ENCODE measurements at regions not wholly inside any gene's neighbourhood (a gene's known extent, or its start where the extent isn't known, plus 50 kb on each side); places are given as distances from the start of the nearest gene placed in this dataset.
"Not testable (repeated sequence)": the region's sequence is repeated elsewhere in the genome, so short reads cannot be mapped to it uniquely, and the experiment has no call there.

DNA sequence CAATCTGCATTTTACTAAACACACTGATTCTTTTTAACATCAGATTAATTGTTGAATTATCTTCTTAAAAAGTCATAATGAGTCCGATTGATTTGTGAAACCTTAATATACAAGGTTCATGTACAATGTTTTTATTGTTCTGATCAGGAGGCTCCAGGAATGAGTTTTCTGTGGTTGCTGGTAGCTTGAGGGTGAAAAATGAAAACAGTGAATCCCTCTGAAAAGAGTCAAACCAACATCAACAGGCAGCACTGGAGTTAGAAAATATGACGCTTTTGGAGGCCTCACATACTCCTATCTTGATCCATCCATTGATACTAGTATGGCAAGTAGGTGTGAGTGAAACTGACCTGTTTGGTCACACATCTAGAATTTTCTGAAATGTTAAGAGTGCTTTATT lies 216.3 kb upstream of the ETAA1 start:
- no peak for DNase-seq

DNA sequence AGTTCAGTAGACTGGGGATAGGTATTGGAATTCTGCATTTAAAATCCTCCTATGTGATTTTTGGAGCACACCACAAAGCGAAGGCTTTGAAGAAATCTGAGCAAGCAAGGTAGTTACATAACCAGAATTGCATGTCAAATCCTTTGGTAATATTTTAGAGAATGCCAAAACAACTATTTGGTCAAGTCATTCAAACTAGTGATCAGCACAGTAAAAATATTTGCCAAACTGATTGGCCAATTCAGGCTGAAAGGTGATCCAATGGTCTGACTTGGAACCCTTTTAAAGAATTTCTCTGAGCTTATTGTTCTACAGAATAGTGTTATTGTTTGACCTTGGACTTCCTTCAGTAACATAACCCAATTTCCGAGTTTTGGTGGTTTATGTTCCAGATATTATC lies 214.2 kb upstream of the ETAA1 start:
- no peak for DNase-seq

DNA sequence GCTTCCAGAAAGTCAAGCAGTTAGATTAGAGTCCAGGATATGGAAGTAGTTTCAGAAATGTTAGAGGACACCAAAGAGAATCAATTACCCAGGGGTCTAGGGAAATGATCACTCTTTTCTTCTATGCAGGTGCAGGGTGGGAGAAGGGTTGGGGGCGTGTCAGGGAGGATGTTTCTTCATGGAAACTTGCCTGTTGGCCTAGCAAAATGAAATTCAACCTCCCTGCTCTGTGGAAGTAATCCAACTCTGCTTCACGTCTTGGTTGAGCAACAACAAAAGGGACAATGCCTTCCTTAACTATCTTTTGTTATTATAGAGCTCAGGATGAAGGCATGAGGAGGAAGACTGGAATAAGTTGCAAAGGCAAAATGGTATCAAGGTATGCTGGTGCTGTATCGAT lies 210.8 kb upstream of the ETAA1 start:
- no peak for DNase-seq

DNA sequence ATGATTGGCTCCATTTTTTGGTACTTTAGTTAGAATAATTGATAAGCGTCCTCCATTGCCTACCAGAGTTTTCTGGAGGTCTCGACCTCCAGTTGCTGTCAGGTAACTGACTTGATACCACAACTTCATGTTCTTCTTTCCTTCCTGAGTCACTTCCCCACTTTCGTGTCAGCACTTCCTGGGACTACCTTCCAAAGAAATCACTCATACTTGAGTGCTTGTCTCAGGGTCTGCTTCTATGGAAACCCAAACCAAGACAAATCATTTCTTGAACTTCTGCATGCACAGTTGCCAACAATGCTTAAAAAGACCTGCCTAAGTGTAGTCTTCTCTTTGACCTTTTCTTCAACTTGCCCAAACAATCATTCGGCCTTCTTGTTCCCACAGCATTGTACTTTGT lies 210.3 kb upstream of the ETAA1 start:
- no peak for DNase-seq

DNA sequence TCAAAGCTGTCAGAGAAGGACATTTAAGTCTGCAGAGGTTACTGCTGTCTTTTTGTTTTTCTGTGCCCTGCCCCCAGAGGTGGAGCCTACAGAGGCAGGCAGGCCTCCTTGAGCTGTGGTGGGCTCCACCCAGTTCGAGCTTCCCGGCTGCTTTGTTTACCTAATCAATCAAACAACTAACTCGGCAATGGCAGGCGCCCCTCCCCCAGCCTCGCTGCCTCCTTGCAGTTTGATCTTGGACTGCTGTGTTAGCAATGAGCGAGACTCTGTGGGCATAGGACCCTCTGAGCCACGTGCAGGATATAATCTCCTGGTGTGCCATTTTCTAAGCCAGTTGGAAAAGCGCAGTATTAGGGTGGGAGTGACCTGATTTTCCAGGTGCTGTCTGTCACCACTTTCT lies 201.8 kb upstream of the ETAA1 start:
- not testable (repeated sequence) for DNase-seq

DNA sequence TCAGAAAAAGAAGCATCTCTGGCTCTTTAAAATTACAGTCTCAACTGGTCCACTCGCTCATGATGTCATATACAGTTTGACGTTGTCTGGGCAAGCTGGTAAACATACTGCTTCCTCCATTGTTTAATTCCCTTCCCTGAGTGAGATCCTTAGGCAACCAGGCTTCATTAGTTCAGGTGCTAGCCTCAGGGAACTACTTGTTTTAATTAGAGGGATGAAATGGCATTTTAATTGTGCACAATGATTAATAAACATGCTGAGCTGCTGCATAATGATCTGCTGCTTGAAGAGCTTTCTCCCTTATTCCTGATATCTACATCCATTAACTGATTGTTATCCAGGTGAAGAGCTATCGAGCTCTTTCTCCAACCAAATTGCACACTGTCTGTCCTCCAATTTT lies 195.6 kb upstream of the ETAA1 start:
- no peak for DNase-seq

DNA sequence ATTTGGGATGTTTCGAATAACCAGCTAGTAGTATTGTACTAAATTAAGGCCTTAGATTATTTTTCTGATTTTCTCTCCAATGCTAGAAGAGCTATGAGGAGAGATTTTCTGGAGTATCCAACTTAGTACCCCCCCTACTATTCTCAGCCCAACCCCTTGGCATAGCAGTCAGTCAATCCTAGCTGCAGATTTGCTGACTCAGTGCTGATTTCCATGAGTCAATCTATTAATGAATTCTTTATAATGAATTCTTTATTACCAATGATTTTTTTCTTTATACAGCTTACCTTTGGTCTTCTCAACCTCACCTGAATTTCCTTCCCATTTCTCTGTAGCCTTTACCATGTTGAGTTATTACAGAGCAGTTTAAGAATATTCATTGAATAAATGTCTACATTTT lies 192.8 kb upstream of the ETAA1 start:
- DNase-seq = no peak

DNA sequence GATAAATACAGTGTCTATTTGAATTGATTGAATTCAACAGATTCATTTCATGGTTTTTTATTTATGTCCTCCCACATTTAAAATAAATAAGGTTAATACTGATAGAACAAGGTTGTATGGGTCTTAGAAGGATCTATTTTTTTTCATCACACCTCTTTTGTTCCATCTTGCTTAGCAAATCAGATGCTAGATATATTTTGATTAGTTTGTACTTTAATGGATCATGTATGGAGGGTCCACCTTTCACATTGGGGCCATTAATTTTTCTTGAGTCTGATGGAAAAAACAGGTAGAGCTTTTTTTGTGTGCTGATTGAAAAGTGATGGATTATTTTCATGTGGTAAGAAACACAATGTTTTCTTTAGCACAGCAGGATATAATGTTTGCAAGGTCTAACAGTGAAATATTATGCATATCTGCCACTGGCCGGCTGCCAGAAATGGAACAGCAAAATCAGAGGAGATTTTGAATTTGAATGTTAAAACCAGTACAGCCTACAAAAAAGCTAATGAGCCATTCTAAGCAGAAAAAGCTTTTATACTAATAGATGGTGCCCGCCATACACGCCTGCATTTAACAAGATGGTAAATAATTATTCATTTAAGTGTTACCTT lies 188.1 kb upstream of the ETAA1 start:
- DNase-seq = peak in 2 of 3 donors; percentile 4 to 20

DNA sequence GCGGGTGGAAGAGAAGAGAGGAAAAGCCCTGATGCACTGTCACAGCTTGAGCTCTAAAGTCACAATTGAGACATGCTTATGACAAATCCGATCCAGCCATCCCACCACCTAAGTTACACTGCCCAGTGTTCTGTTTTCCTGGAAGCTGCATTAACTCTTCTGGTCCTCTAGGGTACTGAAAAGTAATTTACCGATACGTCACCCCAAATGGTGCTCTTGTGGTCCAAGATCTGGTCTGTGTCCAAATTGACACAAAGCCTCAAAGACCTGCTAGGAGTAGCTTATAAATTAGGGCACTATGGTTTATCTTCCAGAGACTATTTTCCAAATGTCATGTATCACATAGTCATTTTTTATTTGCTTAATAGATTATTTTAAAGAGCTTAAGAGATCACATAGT lies 186.7 kb upstream of the ETAA1 start:
- DNase-seq = no peak

DNA sequence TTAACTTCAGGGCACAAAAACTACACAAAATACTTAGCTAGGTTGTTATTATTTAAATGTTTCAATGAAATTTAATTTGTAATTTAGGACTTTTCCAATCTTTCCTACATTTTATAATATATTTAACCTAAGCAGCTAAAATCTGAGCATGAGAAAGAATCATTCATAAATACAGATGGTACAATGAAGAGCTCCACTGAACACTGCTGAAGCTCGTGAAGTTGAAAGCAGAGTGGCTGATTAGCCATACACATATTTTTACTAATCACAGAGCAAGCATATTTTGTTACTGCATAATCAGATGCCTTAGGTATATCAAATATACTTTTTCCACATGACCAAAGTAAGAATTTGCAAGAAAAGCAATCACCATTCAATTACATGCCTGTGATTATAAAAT lies 184.9 kb upstream of the ETAA1 start:
- DNase-seq = no peak

DNA sequence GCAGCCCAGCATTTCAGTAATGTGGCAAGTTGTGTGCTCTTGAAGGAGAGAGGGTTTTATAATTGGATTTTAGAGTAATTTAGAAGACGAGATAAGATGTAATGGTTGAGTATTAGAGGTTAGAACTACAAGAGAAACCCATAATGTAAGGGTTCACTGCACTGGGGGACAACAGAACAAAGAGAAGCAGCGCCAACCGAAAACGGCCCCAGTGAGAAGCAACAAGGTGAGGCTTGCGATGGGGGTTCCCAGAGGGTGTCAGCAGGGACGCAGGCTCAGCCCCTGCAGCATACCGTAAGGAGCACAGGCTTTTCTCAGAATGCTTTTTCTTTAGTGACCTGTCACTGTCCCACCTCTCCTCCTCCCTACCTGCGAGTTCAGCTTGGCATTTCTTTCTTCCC lies 183.9 kb upstream of the ETAA1 start:
- DNase-seq = no peak

DNA sequence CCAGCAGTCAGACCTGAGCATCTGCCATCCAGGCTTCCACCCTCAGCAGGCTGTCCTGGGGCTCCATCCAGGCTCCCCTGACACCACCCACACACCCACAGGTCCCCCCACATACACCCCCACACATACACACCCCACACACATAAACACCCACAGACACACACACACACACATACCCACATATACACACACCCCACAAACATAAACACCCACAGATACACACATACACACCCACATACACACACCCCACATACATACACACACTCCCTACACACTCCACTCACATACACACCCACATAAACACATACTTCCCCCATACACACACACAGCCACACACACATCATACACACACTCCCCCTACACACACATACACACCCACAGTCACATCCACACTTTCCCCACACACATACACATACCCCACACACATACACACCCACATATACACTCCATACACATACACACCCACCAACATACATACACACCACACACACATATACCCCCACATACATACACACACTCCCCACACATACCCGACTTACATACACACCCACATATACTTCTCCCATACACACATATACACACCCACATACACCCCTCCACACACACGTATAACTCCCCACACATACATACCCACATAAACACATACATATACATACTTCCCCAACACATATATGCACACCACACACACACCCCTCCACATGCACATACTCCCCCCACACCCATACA lies 183.3 kb upstream of the ETAA1 start:
- DNase-seq = no peak

DNA sequence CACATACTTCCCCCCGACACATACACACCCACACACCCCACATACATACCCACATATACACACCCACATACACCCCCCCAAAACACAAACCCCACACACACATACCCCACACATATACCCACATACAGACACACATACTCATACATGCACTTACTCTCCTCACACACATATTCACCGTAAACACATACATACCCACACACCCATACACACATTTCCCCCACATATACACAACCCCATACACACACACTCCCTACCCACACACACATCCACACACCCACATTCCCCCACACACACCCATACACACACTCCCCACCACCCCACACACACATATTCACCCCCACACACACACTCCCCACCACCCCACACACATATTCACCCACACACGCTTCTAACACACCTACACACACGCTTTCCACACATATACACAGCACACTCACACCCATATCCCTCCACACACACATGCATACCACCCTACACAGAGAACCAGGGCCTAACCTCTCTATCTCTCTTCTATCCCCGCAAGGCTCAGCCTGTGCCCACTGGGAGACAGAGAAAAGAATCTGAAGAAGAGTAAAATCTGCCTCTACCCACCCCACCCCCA lies 182.4 kb upstream of the ETAA1 start:
- DNase-seq = no peak

DNA sequence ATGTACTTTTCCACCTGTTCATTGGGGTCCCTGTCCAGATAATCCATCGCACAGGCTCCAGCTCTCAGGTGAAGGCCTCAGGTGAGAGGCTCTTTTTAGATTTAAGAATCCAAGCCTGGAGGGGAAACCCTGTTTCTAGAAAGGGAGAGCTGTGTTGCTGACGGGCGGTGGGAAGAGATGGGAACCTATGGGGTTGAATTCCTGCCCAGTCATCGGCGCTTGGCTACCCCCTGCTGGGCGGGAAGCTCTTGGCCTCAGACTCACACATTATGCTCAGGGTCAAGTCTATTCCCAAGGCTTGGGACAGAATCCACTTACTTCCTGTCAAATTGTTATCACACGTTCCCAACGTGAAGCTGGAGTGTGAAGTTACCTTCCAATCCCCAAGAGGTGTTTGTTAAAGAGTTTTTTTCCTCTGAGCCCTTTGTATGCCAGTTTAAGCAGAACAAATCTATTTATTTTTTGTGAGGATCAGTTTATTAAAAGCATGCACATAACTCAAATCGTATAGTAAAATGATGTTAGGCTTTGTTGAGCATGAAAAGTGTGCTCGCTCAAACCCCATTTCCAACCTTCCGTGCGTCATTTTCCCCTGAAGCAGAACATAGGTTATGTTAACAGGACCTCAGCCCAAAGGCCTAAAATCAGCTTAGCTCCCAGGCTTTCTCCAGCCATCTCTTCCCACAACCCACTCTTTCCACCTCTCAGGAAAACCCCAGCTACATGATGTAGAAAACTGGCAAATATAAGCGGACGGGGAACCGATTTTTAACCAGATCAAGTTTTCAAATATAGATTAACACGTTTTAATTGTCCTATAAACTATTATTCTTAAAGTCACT lies 181.7 kb upstream of the ETAA1 start:
- DNase-seq = peak; percentile 10 to 29 (median 22)

DNA sequence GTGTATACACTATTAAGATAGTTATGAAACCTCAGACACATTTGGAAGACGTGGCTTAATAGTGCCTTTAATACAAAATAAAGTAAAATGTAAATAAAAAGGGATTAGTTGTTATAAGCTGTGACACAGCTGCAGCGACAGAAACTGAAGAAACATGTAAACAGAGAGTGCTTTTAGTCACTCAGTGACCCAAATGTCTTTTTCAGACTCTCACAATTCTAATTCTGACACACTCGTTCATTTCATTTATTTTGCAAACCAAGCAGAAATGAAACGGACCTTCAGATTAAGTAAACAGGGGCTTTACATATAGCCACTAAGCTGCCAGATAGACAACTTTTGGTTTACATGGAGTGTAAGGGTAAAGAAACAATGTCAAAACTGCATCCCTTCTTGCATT lies 181.0 kb upstream of the ETAA1 start:
- no peak for DNase-seq

DNA sequence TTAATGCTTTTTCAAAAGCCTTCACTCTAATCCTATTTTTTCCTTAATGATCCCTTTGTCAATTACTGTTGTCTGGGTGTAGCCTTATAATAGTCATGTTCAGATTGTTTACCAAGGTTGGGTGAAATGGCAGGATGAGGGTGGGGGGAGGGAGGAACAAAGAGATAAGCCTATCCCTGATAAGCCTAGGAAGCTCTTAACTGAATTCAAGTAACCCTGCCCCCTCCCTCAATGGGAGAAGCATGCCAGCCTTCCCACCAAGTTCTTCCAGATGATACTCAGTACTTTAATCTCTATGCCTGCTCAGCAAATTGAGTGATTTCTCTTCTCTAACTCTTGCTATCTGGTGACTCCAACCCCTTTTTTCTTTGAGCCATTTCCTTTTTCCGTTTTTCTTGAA lies 180.3 kb upstream of the ETAA1 start:
- DNase-seq = no peak

DNA sequence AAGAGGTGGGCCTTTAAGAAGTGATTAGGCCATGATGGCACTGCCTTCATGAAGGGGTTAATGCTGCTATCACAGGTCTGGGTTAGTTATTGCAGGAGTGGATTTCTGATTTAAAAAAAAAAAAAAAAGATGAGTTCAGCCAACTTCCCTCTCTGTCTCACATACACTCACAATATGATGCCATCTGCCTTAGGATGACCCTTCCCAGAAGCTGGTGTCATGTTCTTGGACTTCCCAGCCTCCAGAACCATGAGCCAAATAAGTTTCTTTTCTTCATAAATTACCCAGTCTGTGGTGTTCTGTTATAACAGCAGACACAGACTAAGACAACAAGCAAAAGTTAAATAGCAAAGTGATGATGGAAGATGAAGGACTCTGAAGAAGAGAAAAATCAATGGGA lies 179.7 kb upstream of the ETAA1 start:
- DNase-seq = no peak

DNA sequence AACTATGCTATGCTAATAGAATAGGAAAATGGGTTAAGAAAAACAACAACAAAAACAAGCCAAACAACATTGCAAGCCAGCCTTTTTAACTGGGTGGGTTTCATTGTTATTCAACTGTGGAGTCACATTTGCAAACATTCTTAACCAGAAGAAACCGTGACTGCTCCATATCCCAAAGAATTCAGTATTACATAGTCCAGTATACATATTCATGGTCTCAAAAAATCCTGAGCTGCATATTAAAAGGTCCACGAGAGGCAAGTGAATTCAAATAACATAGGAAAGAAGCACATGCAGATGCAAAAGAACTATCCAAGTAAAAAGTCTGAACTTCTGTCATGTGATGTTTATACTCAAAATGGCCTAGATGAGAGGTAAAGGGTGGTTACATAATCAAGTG lies 179.1 kb upstream of the ETAA1 start:
- no peak for DNase-seq

DNA sequence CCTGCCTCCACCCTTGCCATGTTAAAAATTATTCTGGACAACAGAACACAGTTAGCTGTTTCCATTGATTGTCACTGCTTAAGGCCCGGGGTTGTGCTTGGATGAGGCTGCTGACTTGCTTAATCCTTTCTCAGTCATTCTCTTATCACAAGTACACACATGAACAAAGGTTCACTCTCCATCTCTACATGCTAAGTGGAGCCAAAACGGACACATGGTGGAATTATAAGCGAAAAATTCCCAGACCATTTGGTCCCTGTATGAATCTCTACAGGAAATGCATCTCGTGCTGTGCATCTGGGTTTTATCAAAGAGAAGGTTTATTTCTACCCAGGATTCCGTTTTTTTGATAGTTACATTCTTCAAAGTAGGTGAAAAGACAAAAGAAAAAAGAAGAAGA lies 177.5 kb upstream of the ETAA1 start:
- no peak for DNase-seq

DNA sequence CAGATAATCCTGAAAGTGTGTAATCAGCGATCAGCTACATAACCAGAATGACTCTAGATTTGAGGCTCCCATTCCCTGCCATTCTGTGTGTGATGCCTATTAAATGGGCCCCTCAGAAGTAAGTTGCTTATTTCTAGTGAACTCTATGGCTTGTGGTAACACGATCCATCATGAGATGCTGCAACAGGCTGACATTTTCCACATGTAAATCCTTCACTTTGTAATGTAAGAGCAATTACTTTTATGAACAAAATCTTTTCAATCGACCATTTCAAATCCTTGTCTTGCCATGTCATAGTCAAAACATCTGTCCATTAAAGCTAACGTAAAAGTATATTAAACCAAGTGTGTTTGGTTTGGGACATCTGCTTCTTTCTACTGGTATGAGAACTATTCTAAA lies 175.9 kb upstream of the ETAA1 start:
- no peak for DNase-seq

DNA sequence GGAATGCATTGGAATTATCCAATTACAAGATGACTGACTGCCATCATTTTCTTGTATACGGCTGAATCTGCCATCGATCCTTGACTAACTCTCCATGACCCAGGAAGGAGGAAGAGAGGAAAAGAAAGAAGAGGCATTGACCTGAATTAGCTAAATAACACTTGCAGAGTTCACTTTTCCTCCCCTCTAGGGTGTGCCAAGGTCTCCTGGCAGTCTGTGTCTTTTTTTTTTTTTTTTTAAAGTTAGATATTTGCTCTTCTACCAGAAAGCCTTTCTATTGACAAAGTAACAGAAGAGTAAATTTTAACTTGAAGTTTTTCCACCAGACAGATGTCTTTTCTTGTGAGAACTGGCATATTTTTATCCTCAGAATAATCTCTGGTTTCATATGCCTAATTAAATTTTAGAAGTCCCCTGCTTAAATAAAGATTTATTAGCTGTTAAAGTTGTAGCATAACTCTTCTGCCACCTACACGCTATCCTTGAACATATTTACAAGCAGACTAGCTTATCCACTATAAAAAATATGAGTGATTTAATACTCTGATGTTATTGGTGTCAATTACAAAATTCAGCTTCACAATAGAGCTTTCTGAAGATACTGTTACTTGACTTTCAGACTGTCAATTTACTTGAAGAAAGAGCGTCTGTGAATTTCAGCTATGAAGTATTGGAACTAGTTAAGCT lies 171.7 kb upstream of the ETAA1 start:
- no peak for DNase-seq

DNA sequence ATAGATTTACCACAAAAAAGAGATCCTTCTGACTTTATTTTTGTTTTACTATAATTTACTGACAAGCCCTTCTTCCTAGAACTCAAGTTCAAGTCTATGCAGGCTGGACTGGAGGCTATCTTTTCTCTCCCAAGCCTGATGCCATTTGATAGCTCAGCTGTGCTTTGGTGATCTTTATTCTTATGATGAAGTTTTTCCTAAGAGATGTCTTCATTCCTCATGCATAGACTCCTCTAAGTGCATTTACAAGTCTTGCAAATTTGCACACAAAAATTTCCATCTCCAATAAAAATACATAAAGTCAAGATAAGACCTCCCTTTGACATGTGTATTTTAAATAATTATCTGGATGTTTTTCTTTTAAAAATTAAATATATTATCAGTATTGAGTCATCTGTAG lies 167.4 kb upstream of the ETAA1 start:
- DNase-seq = no peak
